Neural progenitor cell (in vitro differentiated cells): ENCODE measurements at regions not wholly inside any gene's neighbourhood (a gene's known extent, or its start where the extent isn't known, plus 50 kb on each side); places are given as distances from the start of the nearest gene placed in this dataset.

ENCODE experiments used
- CTCF ChIP-seq: fragments of 200-600 bp; sonication (generic); IDR thresholded peaks from 2 replicates; pipeline ENCODE4 v1.5.1; 2017; ENCODE audit warnings: antibody characterized with exemption, mild to moderate bottlenecking
- EZH2 ChIP-seq: fragments of 200-600 bp; sonication (generic); IDR thresholded peaks from 2 replicates; pipeline ENCODE4 v1.6.1; 2017; ENCODE audit warnings: antibody characterized with exemption, mild to moderate bottlenecking, moderate library complexity
- EZH2phosphoT487 ChIP-seq: fragments of 200-600 bp; sonication (generic); IDR thresholded peaks from 2 replicates; pipeline ENCODE4 v1.6.1; 2017; ENCODE audit warnings: antibody characterized with exemption

- no peak for TF ChIP-seq CTCF
- no peak for TF ChIP-seq EZH2
- TF ChIP-seq EZH2phosphoT487 = no peak
Observed at GRCh38 chr3:151992326-151993041, 119.0 kb downstream of the SUCNR1 start.
